ENCODE measurements at regions not wholly inside any gene's neighbourhood (a gene's known extent, or its start where the extent isn't known, plus 50 kb on each side); places are given as distances from the start of the nearest gene placed in this dataset.

GRCh38 chr16:65223335-65223734 is 101.5 kb upstream of the CDH11 start:
- TF ChIP-seq POLR2A (IDR thresholded peaks at IDR 0.05) (no peak), CTCF (IDR thresholded peaks at IDR 0.05) (no peak), EP300 (IDR thresholded peaks at IDR 0.05) (no peak), POLR2AphosphoS5 (IDR thresholded peaks at IDR 0.05) (no peak)

Data from suprapubic skin (tissue), 4 donors.